ENCODE measurements at regions not wholly inside any gene's neighbourhood (a gene's known extent, or its start where the extent isn't known, plus 50 kb on each side); places are given as distances from the start of the nearest gene placed in this dataset.

GRCh38 chr17:13996276-13996675, 73.0 kb upstream of the COX10 start:
- DNase-seq (ENCODE audit: low spot score) (no peak), ATAC-seq (no peak)
- Histone ChIP-seq H3K9me2 (ENCODE audit: insufficient read depth) (0 out of 2 replicates have a peak, but pooled peaks cover 3% of the 10 kb centered on the region), H3K4me1 (ENCODE audit: insufficient read depth) (peaks cover 10% of the 10 kb centered on the region; the same call in 1 of the 2 replicates), H3F3A (replicated peaks; ENCODE audit: low read depth) (no peaks in the 10 kb centered on the region), H3K36me3 (ENCODE audit: insufficient read depth) (no peaks in the 10 kb centered on the region), H3K79me2 (replicated peaks; ENCODE audit: insufficient read depth) (no peaks in the 10 kb centered on the region), H4K20me1 (replicated peaks; ENCODE audit: insufficient read depth) (no peaks in the 10 kb centered on the region), H3K4me2 (no peak overlapping the region), H3K27ac (ENCODE audit: low read depth) (no peak overlapping the region), H3K4me3 (no peak overlapping the region), H2AFZ (no peak overlapping the region), H3K27me3 (ENCODE audit: insufficient read depth) (no peaks in the 10 kb centered on the region)
- H3K4me3 Mint-ChIP-seq, result no peak overlapping the region
- peaks cover 10% of the 10 kb centered on the region for H3K4me1 Mint-ChIP-seq
- peaks cover 6% of the 10 kb centered on the region; the same call in 2 of the 3 replicates for H3K36me3 Mint-ChIP-seq (ENCODE audit: low read depth)
- TF ChIP-seq ZNF462 (CRISPR knock-in tag; IDR thresholded peaks at IDR 0.05), result no peak
- no peak for TF ChIP-seq CTCF (conservative IDR thresholded peaks at IDR 0.05; ENCODE audit: low read depth in 2 of 2)
- no peak for TF ChIP-seq ZNF331 (CRISPR knock-in tag; IDR thresholded peaks at IDR 0.05; ENCODE audit: low read depth)
- no peak for TF ChIP-seq EZH2 (IDR thresholded peaks at IDR 0.05; ENCODE audit: low read depth, unreplicated experiment)
- H3K27ac Mint-ChIP-seq, result no peak overlapping the region
- peaks cover 3% of the 10 kb centered on the region; the same call in 1 of the 3 replicates for H3K9me3 Mint-ChIP-seq
- peaks cover 2% of the 10 kb centered on the region for H3K27me3 Mint-ChIP-seq (ENCODE audit: insufficient read depth, low read depth, poor library complexity)

Measured in GM23338 (cell line).